8988T (cell line): ENCODE measurements at regions not wholly inside any gene's neighbourhood (a gene's known extent, or its start where the extent isn't known, plus 50 kb on each side); places are given as distances from the start of the nearest gene placed in this dataset.
"Not testable (repeated sequence)": the region's sequence is repeated elsewhere in the genome, so short reads cannot be mapped to it uniquely, and the experiment has no call there.

Experiments
- DNase-seq: peaks from one replicate; pipeline ENCODE4 v3.0.0; 2011

DNA sequence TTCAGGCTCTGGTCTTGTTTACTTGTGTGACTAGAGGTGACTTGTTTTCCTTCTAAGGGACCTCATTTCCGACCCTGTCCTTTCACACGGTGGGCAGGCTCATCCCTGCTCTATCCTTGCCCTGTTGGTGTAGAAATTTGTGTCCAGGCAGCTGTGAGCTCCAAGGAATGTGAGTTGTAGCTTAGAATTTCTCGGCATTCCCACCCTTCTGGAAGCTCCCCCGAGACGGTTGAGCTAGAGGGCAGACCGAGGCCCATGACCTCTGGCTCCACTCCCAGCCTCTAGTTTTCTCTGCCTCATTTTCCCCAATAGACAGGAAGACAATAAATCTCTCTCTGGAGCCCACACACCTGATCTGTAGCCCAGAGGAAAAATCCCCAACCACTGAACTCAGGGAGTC is 100.9 kb downstream of the NAV1 start:
- no peak for DNase-seq

DNA sequence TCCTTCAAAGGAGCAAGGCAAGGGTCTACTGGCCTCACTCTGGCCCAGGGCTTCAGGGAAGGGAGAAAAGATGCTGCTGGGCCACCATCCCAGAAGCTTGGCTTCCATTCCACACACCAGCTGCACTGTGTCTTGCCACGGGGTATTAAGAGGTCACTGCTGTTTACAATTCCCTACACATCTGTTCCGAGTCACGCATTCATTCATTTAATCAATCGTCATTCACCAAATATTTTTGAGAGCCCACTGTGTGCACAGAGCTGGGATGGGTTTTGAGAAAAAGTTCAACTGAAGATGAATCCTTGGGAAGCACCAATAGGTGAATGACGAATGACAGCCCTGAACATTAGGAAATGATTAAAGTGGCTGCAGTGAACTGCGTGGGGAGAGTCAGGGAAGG is 101.7 kb downstream of the NAV1 start:
- no peak for DNase-seq

DNA sequence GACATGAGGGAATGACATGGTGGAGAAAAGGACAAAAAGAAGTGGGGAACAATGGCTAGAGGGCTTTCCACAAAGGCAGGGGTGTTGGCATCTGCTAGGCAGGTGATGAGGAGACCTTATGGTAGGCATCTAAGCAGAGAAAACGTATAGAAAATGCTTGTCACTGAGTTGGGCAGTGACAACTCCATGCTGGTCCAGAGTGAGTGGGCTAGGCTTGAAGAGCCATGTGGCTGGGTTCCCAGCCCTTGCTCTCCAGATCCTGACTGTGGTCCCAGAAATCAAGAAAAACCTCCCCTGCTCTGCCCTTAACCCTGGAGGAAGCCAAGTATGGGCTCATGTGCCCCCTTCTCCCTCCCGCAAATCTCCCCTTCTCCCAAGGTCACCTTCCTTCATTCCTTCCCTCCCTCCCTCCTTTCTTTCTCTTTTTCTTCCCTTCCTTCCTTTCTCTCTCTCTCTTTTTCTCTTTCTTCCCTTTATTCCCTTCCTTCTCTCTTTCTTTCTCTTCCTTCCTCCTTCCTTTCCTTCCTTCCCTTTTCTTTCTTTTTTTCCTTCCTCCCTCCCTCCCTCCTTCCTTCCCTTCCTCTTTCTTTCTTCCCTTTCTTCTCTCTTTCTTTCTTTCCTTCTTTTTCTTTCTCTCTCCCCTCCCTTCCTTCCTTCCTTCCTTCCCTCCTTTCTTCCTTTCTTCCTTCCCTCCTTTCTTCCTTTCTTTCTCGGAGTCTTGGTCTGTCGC is 102.8 kb downstream of the NAV1 start:
- DNase-seq: no peak

DNA sequence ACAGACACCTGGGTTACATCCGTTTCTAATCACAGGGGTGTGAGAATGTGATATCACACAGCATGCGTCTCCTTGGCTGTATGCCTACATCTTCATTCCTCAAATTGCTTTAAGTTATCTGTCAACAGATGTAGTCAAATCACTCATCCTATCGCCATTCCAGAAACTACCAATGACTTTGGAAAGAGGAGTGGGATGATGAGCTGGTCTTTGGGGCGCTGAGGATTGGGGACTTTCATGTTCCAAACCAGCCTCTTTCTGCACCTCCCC is 104.8 kb downstream of the NAV1 start:
- no peak for DNase-seq

DNA sequence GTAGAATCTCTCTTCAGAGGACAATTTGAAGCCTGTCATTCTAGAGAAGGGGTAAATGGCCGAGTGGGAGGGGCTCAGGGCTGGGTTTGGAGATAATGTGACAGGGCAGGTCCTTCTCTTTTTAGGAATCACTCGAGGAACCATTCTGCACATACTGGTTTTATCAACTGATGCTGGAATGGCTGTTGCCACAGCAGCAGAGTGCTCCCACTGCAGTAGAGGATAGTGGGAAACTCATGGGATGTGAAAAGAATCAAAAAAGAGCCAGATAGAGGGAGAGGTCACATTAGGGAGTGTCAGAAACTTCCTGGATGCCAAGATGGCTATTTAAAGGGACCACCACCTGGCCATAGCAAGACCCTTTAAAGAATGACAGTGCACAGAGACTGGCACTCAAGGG is 105.3 kb downstream of the NAV1 start:
- DNase-seq: no peak

DNA sequence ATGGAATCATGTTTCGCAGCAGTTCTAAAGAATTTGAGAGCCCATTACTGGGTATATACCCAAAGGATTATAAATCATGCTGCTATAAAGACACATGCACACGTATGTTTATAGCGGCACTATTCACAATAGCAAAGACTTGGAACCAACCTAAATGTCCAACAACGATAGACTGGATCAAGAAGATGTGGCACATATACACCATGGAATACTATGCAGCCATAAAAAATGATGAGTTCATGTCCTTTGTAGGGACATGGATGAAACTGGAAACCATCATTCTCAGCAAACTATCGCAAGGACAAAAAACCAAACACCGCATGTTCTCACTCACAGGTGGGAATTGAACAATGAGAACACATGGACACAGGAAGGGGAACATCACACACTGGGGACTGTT is 106.1 kb downstream of the NAV1 start:
- DNase-seq: not testable (repeated sequence)

DNA sequence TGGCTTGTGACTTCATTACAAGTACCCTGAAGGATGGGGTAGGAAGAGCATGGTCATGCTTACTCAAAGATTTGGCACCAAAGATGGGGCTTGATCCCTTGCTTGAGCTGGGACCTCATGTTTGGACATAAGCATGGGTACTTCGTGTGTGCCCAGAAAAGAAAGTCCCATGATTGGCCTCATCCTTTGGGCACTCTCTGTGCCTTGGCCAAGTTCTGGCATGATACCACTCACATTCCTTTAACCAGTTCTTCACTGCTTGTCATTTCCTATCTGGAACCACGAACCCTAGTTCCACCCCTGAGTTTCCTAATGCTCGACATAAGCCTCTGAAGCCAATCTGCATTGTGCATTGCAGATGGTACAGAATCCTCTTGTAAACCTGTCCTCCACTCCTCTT is 107.0 kb downstream of the NAV1 start:
- no peak for DNase-seq

DNA sequence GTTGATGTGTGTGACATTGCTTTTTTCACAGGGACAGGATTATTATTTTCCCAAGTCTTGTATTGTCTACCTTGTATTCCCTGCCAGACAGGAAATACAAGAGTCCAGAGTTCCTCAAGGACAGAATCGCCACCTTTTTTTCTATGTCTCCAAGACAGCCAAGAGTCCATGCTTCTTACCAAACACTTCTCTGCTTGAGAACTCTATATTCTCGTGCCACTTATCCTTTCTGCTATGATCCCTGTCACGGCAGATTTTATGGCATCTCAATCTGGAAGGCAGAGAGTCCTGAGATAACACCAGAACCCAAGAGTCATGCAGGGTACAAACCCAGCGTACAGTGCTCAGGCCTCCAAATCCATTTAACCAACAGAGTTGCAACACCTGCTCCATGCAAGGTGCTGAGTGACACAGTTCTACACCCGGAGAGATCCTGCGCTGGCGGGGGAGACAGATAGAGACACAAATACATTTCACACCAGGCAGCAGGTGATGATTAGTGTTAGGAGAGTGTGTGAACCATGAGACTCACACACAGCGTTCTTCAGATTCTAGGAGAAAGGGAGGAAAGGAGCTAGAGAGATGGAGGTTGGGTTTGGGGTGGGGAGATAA is 107.6 kb downstream of the NAV1 start:
- DNase-seq: no peak

DNA sequence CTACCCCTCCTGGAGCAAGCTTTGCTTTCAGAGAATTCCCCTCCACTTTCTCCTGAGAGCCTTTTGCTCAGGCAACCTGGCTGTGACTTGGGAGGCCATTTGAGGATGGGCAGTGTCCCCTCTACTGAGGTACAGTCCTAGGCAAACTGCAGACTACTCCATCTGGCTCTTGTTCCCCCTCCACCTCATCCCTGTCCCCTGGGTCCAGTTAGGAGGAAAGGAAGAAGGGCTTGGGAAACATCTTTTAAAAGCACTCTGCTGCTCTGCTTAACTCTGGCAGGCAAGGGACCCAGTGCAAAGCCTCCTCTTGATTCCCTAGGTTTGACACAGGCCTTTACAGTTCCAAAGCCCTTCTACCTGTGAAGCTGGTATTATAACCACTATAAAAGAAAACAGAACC is 108.2 kb downstream of the NAV1 start:
- no peak for DNase-seq

DNA sequence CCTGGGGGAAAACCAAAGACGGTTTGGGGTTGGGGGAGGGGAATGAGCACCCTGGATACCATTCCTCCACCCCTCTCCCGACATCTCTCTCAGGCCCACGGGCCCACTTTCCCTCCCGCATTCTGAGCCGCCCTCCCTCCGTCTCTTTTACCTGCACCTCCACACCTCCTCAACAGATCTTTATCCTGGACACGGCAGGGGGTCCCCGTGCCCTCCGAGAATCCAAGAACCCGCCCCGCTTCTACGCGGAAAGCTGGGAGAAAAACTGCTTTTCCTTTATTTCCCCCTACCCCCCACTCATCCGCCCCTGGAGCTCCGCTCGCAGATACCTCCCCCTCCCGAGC is 108.8 kb downstream of the NAV1 start:
- DNase-seq: peak; percentile 37

DNA sequence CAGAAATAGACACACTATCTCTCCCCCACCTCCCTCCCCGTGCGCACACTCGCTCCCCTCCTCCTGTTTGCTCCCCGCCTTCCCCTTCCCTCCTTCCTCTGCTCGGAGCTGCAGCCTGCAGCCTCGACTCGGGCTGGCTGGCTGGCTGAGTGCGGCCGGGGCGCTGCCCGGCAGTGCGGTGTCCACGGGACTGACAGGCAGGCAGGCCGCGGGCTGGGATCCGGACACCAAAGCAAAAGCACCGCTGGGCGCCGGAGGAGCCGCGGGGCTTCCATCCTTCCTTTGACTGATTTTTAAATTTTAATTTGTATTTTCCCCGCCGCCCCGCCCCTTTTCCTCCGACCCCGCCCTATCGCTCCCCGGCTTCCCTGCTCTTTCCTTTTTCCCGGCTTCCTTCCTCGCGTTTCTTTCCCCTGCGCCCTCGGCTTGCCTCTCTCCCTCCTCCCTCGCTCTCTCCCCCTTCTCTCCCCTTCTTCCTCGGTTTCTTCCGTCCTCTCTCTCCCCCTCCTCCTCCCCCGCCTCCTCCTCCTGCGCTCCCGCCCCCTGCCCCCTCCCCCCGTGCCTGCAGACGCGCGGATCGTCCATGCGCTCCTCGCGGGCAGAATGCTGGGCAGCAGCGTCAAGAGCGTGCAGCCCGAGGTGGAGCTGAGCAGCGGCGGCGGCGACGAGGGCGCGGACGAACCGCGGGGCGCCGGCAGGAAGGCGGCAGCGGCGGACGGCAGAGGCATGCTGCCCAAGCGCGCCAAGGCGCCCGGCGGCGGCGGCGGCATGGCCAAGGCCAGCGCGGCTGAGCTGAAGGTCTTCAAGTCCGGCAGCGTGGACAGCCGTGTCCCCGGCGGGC is 109.4 kb downstream of the NAV1 start:
- DNase-seq: peak; percentile 70

DNA sequence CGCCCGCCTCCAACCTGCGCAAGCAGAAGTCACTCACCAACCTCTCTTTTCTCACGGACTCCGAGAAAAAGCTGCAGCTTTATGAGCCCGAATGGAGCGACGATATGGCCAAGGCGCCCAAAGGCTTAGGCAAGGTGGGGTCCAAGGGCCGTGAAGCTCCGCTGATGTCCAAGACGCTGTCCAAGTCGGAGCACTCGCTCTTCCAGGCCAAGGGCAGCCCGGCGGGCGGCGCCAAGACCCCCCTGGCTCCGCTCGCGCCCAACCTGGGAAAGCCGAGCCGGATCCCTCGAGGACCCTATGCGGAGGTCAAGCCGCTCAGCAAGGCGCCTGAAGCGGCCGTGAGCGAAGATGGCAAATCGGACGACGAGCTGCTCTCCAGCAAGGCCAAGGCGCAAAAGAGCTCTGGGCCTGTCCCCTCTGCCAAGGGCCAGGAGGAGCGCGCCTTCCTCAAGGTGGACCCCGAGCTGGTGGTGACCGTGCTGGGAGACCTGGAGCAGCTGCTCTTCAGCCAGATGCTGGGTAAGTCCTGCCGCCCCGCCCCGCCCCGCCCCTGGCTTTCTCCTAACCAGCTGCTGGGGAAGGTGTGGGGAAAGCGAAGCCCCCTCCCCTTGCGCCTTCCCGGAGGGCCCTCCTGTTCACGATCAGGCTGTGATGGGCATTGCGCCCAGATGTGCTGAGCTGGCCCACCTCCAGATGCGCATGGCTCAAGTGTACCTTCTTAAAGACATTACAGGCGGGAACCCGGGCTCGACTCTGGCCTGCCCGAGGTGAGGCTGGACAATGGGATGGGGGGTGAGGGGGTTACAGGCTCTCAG is 110.2 kb downstream of the NAV1 start:
- DNase-seq: peak; percentile 33

DNA sequence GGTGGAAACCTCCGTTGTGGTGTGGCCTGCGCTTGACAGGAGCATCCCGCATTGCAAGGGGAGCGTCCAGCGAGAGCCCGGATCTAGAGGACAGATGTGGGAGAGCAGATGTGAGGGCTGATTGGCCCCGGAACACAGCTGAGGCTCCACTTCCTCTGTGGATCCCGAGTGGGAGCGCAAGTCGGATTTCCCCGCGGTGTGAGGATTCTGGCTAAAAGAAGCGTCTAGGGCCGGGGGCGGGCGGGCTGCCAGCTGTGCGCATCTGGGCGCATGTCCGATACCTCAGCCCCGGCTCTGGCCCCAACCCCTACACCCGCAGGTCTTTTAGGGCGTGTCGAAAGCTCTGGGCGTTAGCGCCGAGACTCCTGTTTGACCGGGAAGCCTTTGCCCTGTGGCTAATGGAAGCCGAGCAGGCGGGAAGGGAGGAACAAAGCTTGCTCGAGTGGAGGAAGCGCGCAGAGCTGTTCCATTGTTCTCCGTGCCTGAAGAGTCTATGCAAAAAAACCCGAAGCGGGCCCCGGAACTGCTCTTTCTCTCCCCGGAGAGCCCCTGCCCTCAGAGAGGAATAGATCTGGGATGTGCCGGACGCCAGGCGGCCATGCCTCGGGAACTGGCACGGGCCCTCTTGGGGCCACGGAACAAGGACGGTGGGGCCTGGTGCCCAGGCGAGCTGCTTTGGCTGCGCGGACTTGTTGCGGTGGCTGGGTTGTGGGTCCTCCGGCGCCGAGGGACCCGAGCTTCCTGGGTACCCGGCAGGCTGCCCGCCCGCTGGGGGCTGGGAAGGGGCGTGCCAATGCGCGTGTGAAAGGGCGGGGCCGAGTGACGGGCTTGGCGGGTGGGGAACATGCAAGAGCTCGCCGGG is 111.1 kb downstream of the NAV1 start:
- DNase-seq: peak; percentile 37

DNA sequence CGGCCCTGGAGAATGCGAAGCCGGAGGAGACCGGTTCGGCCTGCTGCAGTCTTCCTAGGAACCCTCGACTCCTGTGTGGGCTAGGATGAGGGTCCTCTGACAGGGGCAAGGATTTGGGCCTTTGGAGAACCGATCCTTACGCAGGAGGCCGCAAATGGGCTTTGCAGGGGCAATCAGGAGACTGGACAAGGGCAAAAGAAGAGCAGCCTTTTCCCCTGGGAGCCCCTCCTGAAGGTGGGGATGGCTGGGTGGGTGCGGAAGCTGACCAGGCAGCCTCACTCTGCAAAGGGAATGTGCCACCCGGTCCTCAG is 111.7 kb downstream of the NAV1 start:
- peak; percentile 51 for DNase-seq

DNA sequence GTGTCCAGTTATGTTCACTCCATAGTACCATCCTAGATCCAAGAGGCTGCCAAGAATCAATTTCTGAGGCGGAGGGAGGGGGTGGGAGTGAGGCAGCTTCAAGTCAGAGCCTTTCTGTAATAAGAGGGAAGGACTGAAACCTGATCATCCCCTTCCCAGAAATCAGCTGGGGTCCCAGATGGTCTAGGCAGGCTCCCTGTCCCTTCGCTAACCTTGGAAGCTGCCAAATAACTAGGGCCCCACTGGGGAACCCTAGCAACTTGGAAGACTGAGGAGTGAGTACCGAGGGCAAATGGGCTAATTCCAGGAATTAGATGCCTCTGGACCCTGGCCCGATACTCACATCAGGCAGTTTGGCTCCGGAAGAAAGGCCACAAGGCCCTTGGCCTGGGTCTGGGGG is 113.3 kb downstream of the NAV1 start:
- no peak for DNase-seq

DNA sequence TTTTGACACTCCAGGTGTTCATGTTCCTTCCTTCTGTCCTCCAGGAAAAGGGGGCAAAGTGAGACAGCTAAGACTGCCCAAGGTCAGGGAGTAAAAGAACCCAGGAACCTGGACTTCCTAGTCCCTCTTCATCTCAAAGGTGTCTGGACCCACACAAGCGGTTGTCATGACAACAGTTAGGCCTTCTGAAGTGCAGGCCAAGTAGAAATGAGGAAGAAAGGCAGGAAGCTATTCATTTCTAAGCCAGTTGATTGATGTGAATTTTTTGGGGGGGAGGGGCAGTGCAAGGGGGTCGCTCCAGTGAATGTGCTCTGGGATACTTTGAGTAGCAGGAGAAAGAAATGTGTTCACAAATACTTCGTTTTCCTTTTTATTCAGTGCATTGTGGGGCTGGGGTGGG is 114.3 kb downstream of the NAV1 start:
- DNase-seq: no peak

DNA sequence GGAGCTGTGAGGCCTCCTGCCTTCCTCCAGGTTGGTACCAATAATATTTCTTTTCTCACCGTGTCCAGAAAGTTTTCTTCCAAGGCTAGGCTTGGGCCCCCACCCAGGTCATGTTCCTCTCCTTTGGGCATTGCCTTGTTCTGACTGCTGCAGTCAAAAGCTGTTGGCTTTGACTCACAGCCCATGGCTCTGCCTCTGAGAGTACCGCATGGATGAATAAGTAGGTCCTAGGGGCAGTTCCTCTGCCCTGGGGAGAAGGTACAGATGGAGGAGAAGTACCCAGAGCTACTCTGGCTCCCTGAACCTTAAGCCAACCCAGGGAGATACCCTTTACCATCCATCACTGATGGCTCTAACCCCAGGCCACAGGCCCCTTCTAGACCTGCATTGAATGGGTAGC is 115.0 kb downstream of the NAV1 start:
- no peak for DNase-seq

DNA sequence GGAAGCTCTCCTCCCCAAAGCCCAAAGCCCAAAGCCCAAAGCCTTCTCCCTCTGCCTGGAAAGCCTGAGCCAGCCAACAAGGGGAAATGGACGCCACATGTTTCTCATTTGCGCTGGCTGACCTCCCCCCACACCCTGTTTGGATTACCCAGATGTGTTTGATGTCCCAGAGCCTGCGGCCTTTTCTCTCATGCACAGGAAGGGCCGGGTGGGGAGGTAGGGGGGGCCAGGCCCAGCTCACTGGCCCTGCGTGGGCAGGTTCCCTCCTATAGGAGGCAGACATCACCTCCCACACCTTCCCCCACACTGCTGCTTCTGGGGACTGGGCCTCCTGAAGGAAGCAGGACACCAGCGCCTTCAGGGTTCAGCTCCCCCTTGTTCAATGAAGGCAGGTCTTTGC is 116.3 kb downstream of the NAV1 start:
- no peak for DNase-seq

DNA sequence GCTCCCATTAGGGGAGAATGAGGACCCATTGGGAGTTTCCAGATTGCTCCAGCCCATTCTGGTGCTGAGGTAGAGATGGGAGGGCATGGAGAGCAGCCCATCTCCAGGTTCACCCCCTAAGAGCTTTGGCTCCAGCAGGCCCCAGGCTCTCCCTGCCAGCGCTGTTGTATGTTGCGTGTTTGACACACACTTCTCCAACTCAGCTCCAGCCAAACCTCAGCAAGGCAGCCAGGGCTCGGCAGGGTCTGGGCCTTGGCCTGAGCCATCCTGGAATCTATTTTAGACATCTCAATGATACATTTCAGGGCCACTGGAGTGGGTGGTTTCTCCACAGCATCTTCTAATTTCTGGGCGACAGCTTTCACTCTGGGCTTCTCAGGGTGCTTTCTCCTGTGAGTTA is 117.0 kb downstream of the NAV1 start:
- DNase-seq: no peak

DNA sequence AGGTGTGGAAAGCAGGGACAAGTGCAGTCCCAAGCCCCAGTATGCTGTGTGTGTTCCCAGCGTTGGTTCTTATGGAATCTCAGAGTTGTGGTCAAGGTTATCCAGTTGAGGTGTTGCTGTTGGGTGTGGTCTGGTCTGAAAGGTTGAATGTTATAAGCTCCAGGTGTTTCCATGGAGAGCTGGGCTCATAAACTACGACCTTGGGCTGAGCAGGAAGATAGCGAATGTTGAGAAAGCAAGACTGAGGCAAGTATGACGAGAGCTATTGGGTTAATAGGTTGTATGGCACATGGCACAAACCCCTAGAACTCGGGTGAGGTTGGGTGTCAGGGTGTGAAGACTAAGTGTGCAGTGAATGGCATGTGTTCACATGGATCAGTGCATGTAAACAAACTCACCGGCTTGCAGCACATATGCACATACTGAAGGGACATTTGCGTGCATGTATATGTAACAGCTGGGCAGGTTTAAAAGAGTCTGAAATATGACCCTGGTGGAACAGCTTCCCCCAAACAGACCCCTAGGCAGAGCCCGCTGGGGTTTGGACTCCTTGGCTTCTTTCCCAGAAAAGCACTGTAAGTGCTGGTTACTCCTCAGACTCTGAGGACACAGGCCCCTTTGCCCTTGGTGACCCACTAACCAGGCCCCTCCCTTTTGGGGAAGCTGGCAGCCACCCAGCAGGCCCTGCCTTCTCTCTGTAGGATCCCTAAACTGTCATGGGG is 117.5 kb downstream of the NAV1 start:
- no peak for DNase-seq

DNA sequence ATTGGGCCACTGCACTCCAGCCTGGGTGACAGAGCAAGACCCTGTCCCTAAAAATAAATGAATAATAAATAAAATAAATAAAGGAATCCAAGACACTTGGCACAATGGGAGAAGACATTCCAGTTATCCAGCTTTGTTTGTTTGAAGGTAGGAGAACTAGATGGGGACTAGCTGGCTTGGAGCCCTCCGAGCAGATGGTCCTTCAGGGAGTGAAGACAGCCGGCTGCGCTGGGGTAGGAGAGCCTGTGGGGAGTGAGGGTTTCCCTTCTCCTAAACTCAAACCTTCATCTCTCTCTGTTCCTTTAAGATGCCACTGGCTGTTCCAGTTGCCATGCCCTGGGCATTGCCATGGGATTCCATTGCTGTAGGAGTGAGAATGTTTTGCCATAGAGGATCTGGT is 120.6 kb downstream of the NAV1 start:
- no peak for DNase-seq
